HFFc6 (cell line): ENCODE measurements at regions not wholly inside any gene's neighbourhood (a gene's known extent, or its start where the extent isn't known, plus 50 kb on each side); places are given as distances from the start of the nearest gene placed in this dataset.
"Not testable (repeated sequence)": the region's sequence is repeated elsewhere in the genome, so short reads cannot be mapped to it uniquely, and the experiment has no call there.

Experiments
- DNase-seq: peaks from one replicate; pipeline ENCODE4 v3.0.0-alpha.2; 2018
- H3K27ac Mint-ChIP-seq: 2 replicates; pipeline ENCODE4 v1.8.0; 2020; ENCODE audit warnings: mild to moderate bottlenecking, mixed read lengths
- H3K27me3 Mint-ChIP-seq: 2 replicates; pipeline ENCODE4 v1.8.0; 2021; ENCODE audit warnings: mild to moderate bottlenecking, moderate library complexity, mixed read lengths; ENCODE audit not compliant: insufficient read depth
- H3K36me3 Mint-ChIP-seq: 2 replicates; pipeline ENCODE4 v1.8.0; 2021; ENCODE audit warnings: low read depth, mixed read lengths
- H3K4me1 Mint-ChIP-seq: 2 replicates; pipeline ENCODE4 v1.8.0; 2020; ENCODE audit warnings: low read depth, mixed read lengths
- H3K4me3 Mint-ChIP-seq: 2 replicates; pipeline ENCODE4 v1.8.0; 2020; ENCODE audit warnings: mild to moderate bottlenecking, moderate library complexity, mixed read lengths
- H3K9me3 Mint-ChIP-seq: 2 replicates; pipeline ENCODE4 v1.8.0; 2020; ENCODE audit warnings: mild to moderate bottlenecking, mixed read lengths
- TF ChIP-seq, protein P1 (sequence below): fragments of 200-600 bp; sonication (generic); IDR thresholded peaks from 2 replicates; pipeline ENCODE4 v1.5.0; 2021; ENCODE audit warnings: antibody characterized with exemption, mild to moderate bottlenecking

GRCh38 chr10:8312781-8313180 lies 258.3 kb downstream of the GATA3 start:
- Mint-ChIP-seq H3K4me3 (no peak overlapping the region), H3K4me1 (no peaks in the 10 kb centered on the region), H3K9me3 (peaks cover 26% of the 10 kb centered on the region), H3K27me3 (no peaks in the 10 kb centered on the region), H3K36me3 (no peaks in the 10 kb centered on the region), H3K27ac (no peak overlapping the region)
- TF ChIP-seq, protein P1, sequence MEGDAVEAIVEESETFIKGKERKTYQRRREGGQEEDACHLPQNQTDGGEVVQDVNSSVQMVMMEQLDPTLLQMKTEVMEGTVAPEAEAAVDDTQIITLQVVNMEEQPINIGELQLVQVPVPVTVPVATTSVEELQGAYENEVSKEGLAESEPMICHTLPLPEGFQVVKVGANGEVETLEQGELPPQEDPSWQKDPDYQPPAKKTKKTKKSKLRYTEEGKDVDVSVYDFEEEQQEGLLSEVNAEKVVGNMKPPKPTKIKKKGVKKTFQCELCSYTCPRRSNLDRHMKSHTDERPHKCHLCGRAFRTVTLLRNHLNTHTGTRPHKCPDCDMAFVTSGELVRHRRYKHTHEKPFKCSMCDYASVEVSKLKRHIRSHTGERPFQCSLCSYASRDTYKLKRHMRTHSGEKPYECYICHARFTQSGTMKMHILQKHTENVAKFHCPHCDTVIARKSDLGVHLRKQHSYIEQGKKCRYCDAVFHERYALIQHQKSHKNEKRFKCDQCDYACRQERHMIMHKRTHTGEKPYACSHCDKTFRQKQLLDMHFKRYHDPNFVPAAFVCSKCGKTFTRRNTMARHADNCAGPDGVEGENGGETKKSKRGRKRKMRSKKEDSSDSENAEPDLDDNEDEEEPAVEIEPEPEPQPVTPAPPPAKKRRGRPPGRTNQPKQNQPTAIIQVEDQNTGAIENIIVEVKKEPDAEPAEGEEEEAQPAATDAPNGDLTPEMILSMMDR, result no peak
- DNase-seq, result no peak

DNA sequence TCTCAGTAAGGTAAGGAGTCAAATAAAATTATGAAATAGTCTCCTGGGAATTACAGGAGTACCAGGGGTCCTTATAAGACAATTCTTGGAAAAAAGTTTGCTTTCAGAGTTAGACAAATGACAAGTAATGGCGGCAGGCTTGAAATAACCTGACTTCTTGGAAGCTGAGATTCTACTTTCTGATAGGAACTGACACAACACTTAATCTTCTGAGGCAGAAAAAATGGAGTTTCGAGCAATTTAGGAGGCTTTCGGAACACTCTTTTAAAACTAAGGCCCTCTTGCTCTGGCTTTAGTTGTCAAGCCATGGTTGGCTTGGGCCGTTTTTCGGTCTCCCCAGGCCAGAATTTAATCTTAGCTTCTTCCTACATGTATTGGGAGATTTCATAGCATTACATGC lies 260.0 kb downstream of the GATA3 start:
- H3K36me3 Mint-ChIP-seq, result no peaks in the 10 kb centered on the region
- no peaks in the 10 kb centered on the region for H3K4me1 Mint-ChIP-seq
- H3K9me3 Mint-ChIP-seq, result peaks cover 26% of the 10 kb centered on the region
- no peak overlapping the region for H3K27ac Mint-ChIP-seq
- TF ChIP-seq, protein P1, result no peak
- DNase-seq, result no peak
- no peak overlapping the region for H3K4me3 Mint-ChIP-seq
- no peaks in the 10 kb centered on the region for H3K27me3 Mint-ChIP-seq

DNA sequence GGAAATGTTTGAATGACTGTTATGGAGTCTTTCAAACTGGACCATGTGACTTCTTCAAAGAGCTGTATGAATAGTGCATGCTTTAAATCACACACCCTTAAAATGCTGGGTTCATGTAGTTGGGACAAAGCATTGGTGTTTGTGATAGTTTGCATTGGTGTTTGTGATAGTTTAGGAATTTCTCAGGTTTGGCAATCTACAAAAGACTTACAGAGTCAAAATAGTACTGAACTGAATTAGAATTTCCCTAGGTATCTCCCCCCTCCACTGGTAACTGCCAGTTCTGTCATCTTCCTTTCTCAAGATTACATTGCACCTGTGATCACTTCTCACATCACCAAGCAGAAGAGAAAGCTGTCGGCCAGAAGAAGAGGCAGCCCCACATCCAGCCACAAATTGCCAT lies 261.1 kb downstream of the GATA3 start:
- peaks cover 1% of the 10 kb centered on the region; the same call in 1 of the 2 replicates for H3K27me3 Mint-ChIP-seq
- TF ChIP-seq, protein P1, result no peak
- peaks cover 31% of the 10 kb centered on the region for H3K9me3 Mint-ChIP-seq
- no peak overlapping the region for H3K4me3 Mint-ChIP-seq
- no peaks in the 10 kb centered on the region for H3K4me1 Mint-ChIP-seq
- H3K27ac Mint-ChIP-seq, result no peak overlapping the region
- DNase-seq, result no peak
- no peaks in the 10 kb centered on the region for H3K36me3 Mint-ChIP-seq

DNA sequence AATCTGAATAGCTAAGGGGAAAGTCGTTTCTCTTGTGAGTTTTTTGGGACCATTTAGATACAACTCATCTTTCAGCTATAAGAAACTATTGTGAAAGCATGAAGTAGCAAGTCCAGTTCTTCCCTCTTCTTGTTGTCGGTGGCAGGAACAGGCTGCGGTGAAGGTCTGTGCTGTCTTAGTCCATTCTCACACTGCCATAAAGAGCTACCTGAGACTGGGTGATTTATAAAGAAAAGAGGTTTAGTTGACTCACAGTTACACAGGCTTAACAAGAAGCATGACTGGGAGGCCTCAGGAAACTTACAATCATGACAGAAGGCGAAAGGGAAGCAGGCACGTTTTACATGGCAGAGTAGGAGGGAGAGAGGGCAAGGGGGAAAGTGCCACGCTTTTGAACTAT lies 261.8 kb downstream of the GATA3 start:
- no peak for DNase-seq
- Mint-ChIP-seq H3K4me3 (no peak overlapping the region), H3K36me3 (no peaks in the 10 kb centered on the region), H3K4me1 (no peaks in the 10 kb centered on the region), H3K27ac (no peak overlapping the region), H3K27me3 (peaks cover 1% of the 10 kb centered on the region; the same call in 1 of the 2 replicates), H3K9me3 (peaks cover 29% of the 10 kb centered on the region)
- TF ChIP-seq, protein P1, result no peak

- not testable (repeated sequence) for H3K27me3 Mint-ChIP-seq
These were observed 263.9 kb downstream of the GATA3 start for GRCh38 chr10:8318429-8318828.

GRCh38 chr10:8318956-8319355 lies 264.5 kb downstream of the GATA3 start:
- Mint-ChIP-seq H3K9me3 (peaks cover 15% of the 10 kb centered on the region), H3K4me1 (no peaks in the 10 kb centered on the region), H3K4me3 (no peak overlapping the region), H3K27me3 (peaks cover 1% of the 10 kb centered on the region; the same call in 1 of the 2 replicates), H3K36me3 (no peaks in the 10 kb centered on the region), H3K27ac (no peak overlapping the region)
- no peak for DNase-seq
- TF ChIP-seq, protein P1, result no peak

More at GRCh38 chr10:8318429-8318828, 263.9 kb downstream of the GATA3 start:
- not testable (repeated sequence) for H3K27ac Mint-ChIP-seq, H3K36me3 Mint-ChIP-seq, DNase-seq, H3K4me1 Mint-ChIP-seq, H3K4me3 Mint-ChIP-seq
- H3K9me3 Mint-ChIP-seq, result peaks cover 20% of the 10 kb centered on the region
